ENCODE measurements at regions not wholly inside any gene's neighbourhood (a gene's known extent, or its start where the extent isn't known, plus 50 kb on each side); places are given as distances from the start of the nearest gene placed in this dataset.
A peak's percentile ranks its signal among the peaks of the same experiment; 100 is the strongest.

GRCh38 chr4:3823496-3824341, 57.5 kb downstream of the ADRA2C start:
- Histone ChIP-seq H3K4me1 (ENCODE audit: insufficient read depth, insufficient read length) (peaks cover 24% of the 10 kb centered on the region), H3K9me3 (ENCODE audit: insufficient read depth, low read length) (no peaks in the 10 kb centered on the region), H3K9ac (ENCODE audit: insufficient read length, low read depth) (no peak overlapping the region), H3K27me3 (ENCODE audit: insufficient read depth, insufficient read length) (peaks cover 15% of the 10 kb centered on the region), H3K36me3 (ENCODE audit: insufficient read depth, insufficient read length, low read length) (no peaks in the 10 kb centered on the region), H3K4me3 (ENCODE audit: insufficient read length, low read depth) (no peak overlapping the region)
- TF ChIP-seq ZNF274 (IDR thresholded peaks at IDR 0.05; ENCODE audit: low read depth, low read length) (no peak), SUZ12 (IDR thresholded peaks at IDR 0.05; ENCODE audit: extremely low read depth, insufficient read depth, insufficient read length) (no peak), YY1 (IDR thresholded peaks at IDR 0.05; ENCODE audit: insufficient read depth, insufficient read length) (no peak)
- no peak for DNase-seq (ENCODE audit: low read depth, low spot score)

DNA sequence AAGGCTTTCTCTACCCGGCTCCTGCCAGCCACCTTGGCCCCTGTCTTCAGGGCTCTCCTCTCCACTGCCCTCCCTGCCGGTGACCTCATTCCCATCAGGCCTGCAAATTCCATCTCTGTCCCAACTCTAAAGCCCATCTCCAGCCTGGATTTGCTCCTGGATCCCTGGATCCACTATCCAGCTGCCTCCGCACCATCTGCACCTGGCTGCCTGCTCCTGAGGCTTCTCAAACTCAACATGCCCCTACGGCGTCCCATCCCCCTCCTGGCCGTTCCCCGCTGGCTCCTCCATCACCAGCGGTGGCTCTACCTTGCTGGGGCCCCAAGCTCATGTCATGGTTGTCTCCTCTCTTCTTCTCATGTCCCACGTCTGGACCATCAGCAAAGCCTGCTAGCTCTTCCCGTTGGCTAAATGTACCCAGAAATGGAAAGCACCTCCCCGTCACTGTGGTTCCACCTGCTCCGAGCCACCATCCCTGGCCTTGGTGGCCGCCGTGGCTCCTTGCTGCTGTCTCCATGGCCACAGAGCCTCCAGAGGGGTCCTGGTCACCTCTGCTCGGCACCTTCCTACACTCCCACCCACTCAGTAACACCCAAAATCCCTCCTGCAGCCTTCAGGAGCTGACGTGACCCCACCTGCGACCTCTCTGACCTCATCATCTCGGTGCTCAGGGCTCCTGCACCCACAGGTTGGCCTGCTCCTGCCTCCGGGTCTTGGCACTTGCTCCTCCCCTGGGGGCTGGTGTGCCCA, 58.5 kb downstream of the ADRA2C start:
- peaks cover 31% of the 10 kb centered on the region for H3K4me1 ChIP-seq (ENCODE audit: insufficient read depth, insufficient read length)
- H3K9ac ChIP-seq (ENCODE audit: insufficient read length, low read depth) = no peak overlapping the region
- no peaks in the 10 kb centered on the region for H3K9me3 ChIP-seq (ENCODE audit: insufficient read depth, low read length)
- H3K27me3 ChIP-seq (ENCODE audit: insufficient read depth, insufficient read length) = peaks cover 24% of the 10 kb centered on the region
- H3K4me3 ChIP-seq (ENCODE audit: insufficient read length, low read depth) = no peak overlapping the region
- TF ChIP-seq ZNF274 (IDR thresholded peaks at IDR 0.05; ENCODE audit: low read depth, low read length) (no peak), YY1 (IDR thresholded peaks at IDR 0.05; ENCODE audit: insufficient read depth, insufficient read length) (no peak), SUZ12 (IDR thresholded peaks at IDR 0.05; ENCODE audit: extremely low read depth, insufficient read depth, insufficient read length) (no peak)
- DNase-seq (ENCODE audit: low read depth, low spot score) = no peak
- no peaks in the 10 kb centered on the region for H3K36me3 ChIP-seq (ENCODE audit: insufficient read depth, insufficient read length, low read length)

GRCh38 chr4:3825530-3825929, 59.3 kb downstream of the ADRA2C start:
- Histone ChIP-seq H3K9ac (ENCODE audit: insufficient read length, low read depth) (no peak overlapping the region), H3K27me3 (ENCODE audit: insufficient read depth, insufficient read length) (peaks cover 28% of the 10 kb centered on the region)

GRCh38 chr4:3826247-3827172, 60.3 kb downstream of the ADRA2C start:
- Histone ChIP-seq H3K36me3 (ENCODE audit: insufficient read depth, insufficient read length, low read length) (no peaks in the 10 kb centered on the region), H3K27me3 (ENCODE audit: insufficient read depth, insufficient read length) (peaks cover 28% of the 10 kb centered on the region), H3K9me3 (ENCODE audit: insufficient read depth, low read length) (no peaks in the 10 kb centered on the region), H3K4me3 (ENCODE audit: insufficient read length, low read depth) (no peak overlapping the region), H3K4me1 (ENCODE audit: insufficient read depth, insufficient read length) (peaks cover 42% of the 10 kb centered on the region), H3K9ac (ENCODE audit: insufficient read length, low read depth) (no peak overlapping the region)
- no peak for DNase-seq (ENCODE audit: low read depth, low spot score)
- TF ChIP-seq YY1 (IDR thresholded peaks at IDR 0.05; ENCODE audit: insufficient read depth, insufficient read length) (no peak), ZNF274 (IDR thresholded peaks at IDR 0.05; ENCODE audit: low read depth, low read length) (no peak), SUZ12 (IDR thresholded peaks at IDR 0.05; ENCODE audit: extremely low read depth, insufficient read depth, insufficient read length) (no peak)

More at GRCh38 chr4:3825530-3825929, 59.3 kb downstream of the ADRA2C start:
- no peak for DNase-seq (ENCODE audit: low read depth, low spot score)
- Histone ChIP-seq H3K4me1 (ENCODE audit: insufficient read depth, insufficient read length) (peaks cover 37% of the 10 kb centered on the region), H3K36me3 (ENCODE audit: insufficient read depth, insufficient read length, low read length) (no peaks in the 10 kb centered on the region), H3K9me3 (ENCODE audit: insufficient read depth, low read length) (no peaks in the 10 kb centered on the region), H3K4me3 (ENCODE audit: insufficient read length, low read depth) (no peak overlapping the region)
- TF ChIP-seq ZNF274 (IDR thresholded peaks at IDR 0.05; ENCODE audit: low read depth, low read length) (no peak), SUZ12 (IDR thresholded peaks at IDR 0.05; ENCODE audit: extremely low read depth, insufficient read depth, insufficient read length) (no peak), YY1 (IDR thresholded peaks at IDR 0.05; ENCODE audit: insufficient read depth, insufficient read length) (no peak)

DNA sequence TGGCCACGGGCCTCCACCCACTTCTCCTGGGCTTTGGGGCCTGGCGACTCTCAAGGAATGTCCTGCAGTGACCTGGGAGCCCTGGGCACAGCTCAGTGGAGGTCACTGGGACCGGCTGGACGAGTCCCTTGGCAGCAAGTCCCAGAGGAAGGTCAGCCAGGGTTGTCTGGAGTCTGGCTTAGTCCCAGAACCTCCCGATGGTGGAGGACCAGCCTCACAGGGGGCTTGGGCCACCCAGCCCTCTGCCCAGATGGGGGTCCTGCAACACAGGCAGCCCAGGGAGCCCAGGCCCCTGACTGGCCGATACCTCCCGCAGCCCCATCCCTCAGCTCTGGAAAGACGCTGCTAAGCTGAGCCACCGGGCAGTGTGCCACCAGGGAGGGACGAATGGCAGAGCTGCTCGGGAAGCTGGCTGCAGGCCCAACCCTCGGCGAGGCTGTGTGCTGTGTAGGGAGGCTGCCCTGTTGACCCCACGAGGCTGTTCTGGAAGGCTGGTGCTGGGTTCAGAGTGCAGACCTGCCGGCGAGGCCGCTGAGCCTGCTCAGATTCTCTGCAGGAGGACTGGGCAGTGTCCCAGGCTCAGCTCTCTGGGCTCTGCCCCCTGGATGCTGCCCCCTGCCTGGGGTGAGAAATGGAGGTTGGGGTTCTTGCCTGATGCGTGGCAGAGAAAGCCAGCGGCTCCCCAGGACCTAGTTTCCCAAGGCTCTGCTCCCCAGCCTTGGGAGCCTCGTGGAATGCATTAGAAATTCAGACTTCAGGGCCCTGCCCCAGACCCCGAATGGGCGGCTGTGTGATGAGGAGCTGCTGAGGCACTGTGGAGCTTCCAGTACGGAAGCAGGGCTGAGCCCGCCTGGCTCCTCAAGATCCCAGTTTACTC, 61.7 kb downstream of the ADRA2C start:
- H3K9ac ChIP-seq (ENCODE audit: insufficient read length, low read depth) = peak overlapping the region; percentile 57
- no peaks in the 10 kb centered on the region for H3K36me3 ChIP-seq (ENCODE audit: insufficient read depth, insufficient read length, low read length)
- H3K9me3 ChIP-seq (ENCODE audit: insufficient read depth, low read length) = no peaks in the 10 kb centered on the region
- peaks cover 37% of the 10 kb centered on the region for H3K27me3 ChIP-seq (ENCODE audit: insufficient read depth, insufficient read length)
- no peak for DNase-seq (ENCODE audit: low read depth, low spot score)
- TF ChIP-seq YY1 (IDR thresholded peaks at IDR 0.05; ENCODE audit: insufficient read depth, insufficient read length) (no peak), SUZ12 (IDR thresholded peaks at IDR 0.05; ENCODE audit: extremely low read depth, insufficient read depth, insufficient read length) (no peak), ZNF274 (IDR thresholded peaks at IDR 0.05; ENCODE audit: low read depth, low read length) (no peak)
- H3K4me3 ChIP-seq (ENCODE audit: insufficient read length, low read depth) = no peak overlapping the region
- H3K4me1 ChIP-seq (ENCODE audit: insufficient read depth, insufficient read length) = peaks cover 37% of the 10 kb centered on the region

GRCh38 chr4:3828546-3828945, 62.4 kb downstream of the ADRA2C start:
- Histone ChIP-seq H3K9me3 (ENCODE audit: insufficient read depth, low read length) (no peaks in the 10 kb centered on the region), H3K27me3 (ENCODE audit: insufficient read depth, insufficient read length) (peaks cover 42% of the 10 kb centered on the region), H3K4me1 (ENCODE audit: insufficient read depth, insufficient read length) (peaks cover 37% of the 10 kb centered on the region), H3K9ac (ENCODE audit: insufficient read length, low read depth) (peak overlapping the region; percentile 32), H3K36me3 (ENCODE audit: insufficient read depth, insufficient read length, low read length) (no peaks in the 10 kb centered on the region), H3K4me3 (ENCODE audit: insufficient read length, low read depth) (no peak overlapping the region)
- DNase-seq (ENCODE audit: low read depth, low spot score) = no peak
- TF ChIP-seq YY1 (IDR thresholded peaks at IDR 0.05; ENCODE audit: insufficient read depth, insufficient read length) (no peak), ZNF274 (IDR thresholded peaks at IDR 0.05; ENCODE audit: low read depth, low read length) (no peak), SUZ12 (IDR thresholded peaks at IDR 0.05; ENCODE audit: extremely low read depth, insufficient read depth, insufficient read length) (no peak)

Data from NT2/D1 (cell line).